Panc1 (cell line): ENCODE measurements at regions not wholly inside any gene's neighbourhood (a gene's known extent, or its start where the extent isn't known, plus 50 kb on each side); places are given as distances from the start of the nearest gene placed in this dataset.

ENCODE experiments used
- CTCF ChIP-seq: fragments of 450-650 bp; IDR thresholded peaks from 2 replicates; pipeline ENCODE4 v1.5.1; 2017; ENCODE audit warnings: mild to moderate bottlenecking
- POLR2AphosphoS5 ChIP-seq: IDR thresholded peaks from 2 replicates; pipeline ENCODE4 v1.6.1; 2012; ENCODE audit warnings: mild to moderate bottlenecking, low read depth, low read length, moderate library complexity

- TF ChIP-seq POLR2AphosphoS5 (no peak), CTCF (no peak)
Measured at GRCh38 chr6:166724576-166724975, 97.5 kb upstream of the RPS6KA2 start.
